Fibroblast of lung (primary cell): ENCODE measurements at regions not wholly inside any gene's neighbourhood (a gene's known extent, or its start where the extent isn't known, plus 50 kb on each side); places are given as distances from the start of the nearest gene placed in this dataset.

ENCODE experiments used
- EZH2 ChIP-seq: IDR thresholded peaks from 2 replicates; pipeline ENCODE4 v1.5.1; 2012; ENCODE audit warnings: low read length, control low read depth, mild to moderate bottlenecking; ENCODE audit errors: missing control alignments
- TF ChIP-seq, protein P1 (sequence below), 2 donors: IDR thresholded peaks in 1 of 2; conservative IDR thresholded peaks in 1 of 2; 1 replicate in 1 of 2; 2 replicates in 1 of 2; pipeline ENCODE4 v1.5.1; 2011 to 2012; ENCODE audit warnings: low read length in 2 of 2, control low read depth in 1 of 2, inconsistent platforms in 1 of 2, low read depth in 1 of 2, mild to moderate bottlenecking in 1 of 2

DNA sequence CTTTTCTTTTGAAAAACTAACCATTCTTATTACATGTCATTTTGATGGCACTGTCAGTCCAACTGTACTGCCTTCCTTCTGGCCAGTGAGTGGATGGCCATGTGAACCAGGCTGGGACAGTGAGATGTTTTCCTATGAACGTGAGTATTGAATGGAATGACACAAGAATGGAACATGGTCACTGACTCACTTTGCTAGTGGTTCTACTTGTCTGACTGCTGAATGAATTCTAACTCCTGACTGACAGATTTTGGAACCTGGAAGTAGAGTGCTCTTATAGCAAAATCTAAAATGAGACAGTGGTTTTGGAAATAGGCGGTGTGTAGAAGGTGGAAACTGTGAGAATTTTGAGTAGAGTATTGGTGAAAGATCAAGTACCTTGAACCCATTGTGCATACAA, 606.9 kb upstream of the KCNMB2 start:
- TF ChIP-seq, protein P1, sequence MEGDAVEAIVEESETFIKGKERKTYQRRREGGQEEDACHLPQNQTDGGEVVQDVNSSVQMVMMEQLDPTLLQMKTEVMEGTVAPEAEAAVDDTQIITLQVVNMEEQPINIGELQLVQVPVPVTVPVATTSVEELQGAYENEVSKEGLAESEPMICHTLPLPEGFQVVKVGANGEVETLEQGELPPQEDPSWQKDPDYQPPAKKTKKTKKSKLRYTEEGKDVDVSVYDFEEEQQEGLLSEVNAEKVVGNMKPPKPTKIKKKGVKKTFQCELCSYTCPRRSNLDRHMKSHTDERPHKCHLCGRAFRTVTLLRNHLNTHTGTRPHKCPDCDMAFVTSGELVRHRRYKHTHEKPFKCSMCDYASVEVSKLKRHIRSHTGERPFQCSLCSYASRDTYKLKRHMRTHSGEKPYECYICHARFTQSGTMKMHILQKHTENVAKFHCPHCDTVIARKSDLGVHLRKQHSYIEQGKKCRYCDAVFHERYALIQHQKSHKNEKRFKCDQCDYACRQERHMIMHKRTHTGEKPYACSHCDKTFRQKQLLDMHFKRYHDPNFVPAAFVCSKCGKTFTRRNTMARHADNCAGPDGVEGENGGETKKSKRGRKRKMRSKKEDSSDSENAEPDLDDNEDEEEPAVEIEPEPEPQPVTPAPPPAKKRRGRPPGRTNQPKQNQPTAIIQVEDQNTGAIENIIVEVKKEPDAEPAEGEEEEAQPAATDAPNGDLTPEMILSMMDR (conservative IDR thresholded peaks at IDR 0.05 in 1 of 2, IDR thresholded peaks at IDR 0.05 in 1 of 2; ENCODE audit: low read depth in 1 of 2, low read length in 2 of 2): no peak
- TF ChIP-seq EZH2: no peak
